ENCODE measurements at regions not wholly inside any gene's neighbourhood (a gene's known extent, or its start where the extent isn't known, plus 50 kb on each side); places are given as distances from the start of the nearest gene placed in this dataset.

DNA sequence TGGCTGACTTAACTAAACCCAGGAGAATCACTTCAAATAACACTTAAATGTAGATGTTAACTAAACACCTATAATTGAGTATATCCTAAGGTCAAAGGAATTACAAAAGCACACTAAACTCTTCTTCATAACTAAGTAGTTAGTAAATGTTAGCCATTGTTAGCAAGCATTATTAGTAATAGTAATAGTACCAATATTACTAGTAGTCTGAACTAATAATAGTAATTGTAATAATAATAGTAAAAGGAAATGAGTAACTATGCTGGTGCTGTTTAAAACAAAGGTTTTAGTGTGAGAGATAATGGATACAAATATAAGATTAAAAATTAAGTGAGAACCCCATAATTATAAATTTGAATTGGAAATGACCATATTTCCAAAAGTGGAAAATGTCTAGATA is 641.9 kb upstream of the RORB start:
- Histone ChIP-seq H3K9ac (no peak overlapping the region), H3K4me3 (no peak overlapping the region), H3K4me1 (no peaks in the 10 kb centered on the region), H4K20me1 (ENCODE audit: low read depth) (no peaks in the 10 kb centered on the region), H3K27me3 (no peaks in the 10 kb centered on the region), H3K9me3 (ENCODE audit: low read depth) (no peaks in the 10 kb centered on the region), H3F3A (ENCODE audit: low read depth) (no peaks in the 10 kb centered on the region), H3K36me3 (no peaks in the 10 kb centered on the region), H3K4me2 (no peak overlapping the region), H3K79me2 (ENCODE audit: low read depth) (no peaks in the 10 kb centered on the region), H2AFZ (replicated peaks) (no peak overlapping the region), H3K27ac (no peak overlapping the region)
- H3K27ac Mint-ChIP-seq: no peak overlapping the region
- no peak overlapping the region for H3K4me3 Mint-ChIP-seq
- no peaks in the 10 kb centered on the region for H3K4me1 Mint-ChIP-seq
- peaks cover 2% of the 10 kb centered on the region for H3K9me3 Mint-ChIP-seq
- H3K27me3 Mint-ChIP-seq (ENCODE audit: insufficient read depth, low read depth): no peaks in the 10 kb centered on the region
- TF ChIP-seq EZH2phosphoT487 (IDR thresholded peaks at IDR 0.05) (no peak), EZH2 (IDR thresholded peaks at IDR 0.05) (no peak), CTCF (IDR thresholded peaks at IDR 0.05) (no peak)
- no peaks in the 10 kb centered on the region for H3K36me3 Mint-ChIP-seq
- no peak for DNase-seq (ENCODE audit: low spot score)

DNA sequence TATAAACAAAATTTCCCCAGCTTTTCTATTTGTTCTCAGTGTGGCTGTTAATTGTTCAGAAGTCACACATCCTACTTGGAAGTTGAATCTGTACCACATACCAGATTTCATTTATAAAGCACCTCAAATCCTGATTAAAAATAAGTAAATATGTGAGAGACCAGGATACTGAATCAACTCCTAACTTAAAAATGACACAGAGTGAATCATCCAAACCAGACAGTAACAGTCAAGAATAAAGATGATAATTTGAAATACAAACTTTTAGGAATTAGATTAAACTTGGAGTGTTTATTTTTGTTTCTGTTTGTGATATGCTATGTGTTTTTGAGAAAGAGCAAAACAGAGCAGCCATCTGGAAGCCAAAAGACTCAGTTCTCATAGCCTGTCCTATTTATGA is 633.2 kb upstream of the RORB start:
- Mint-ChIP-seq H3K27ac (no peak overlapping the region), H3K36me3 (no peaks in the 10 kb centered on the region), H3K4me3 (no peak overlapping the region), H3K9me3 (no peaks in the 10 kb centered on the region), H3K4me1 (peaks cover 6% of the 10 kb centered on the region), H3K27me3 (ENCODE audit: insufficient read depth, low read depth) (peaks cover 3% of the 10 kb centered on the region)
- Histone ChIP-seq H3K9ac (no peak overlapping the region), H4K20me1 (ENCODE audit: low read depth) (no peaks in the 10 kb centered on the region), H3K4me3 (no peak overlapping the region), H3K4me2 (no peak overlapping the region), H3K27ac (no peak overlapping the region), H3F3A (ENCODE audit: low read depth) (no peaks in the 10 kb centered on the region), H2AFZ (replicated peaks) (no peak overlapping the region), H3K27me3 (no peaks in the 10 kb centered on the region), H3K9me3 (ENCODE audit: low read depth) (no peaks in the 10 kb centered on the region), H3K4me1 (peaks cover 2% of the 10 kb centered on the region), H3K79me2 (ENCODE audit: low read depth) (no peaks in the 10 kb centered on the region), H3K36me3 (no peaks in the 10 kb centered on the region)
- no peak for TF ChIP-seq CTCF (IDR thresholded peaks at IDR 0.05)
- TF ChIP-seq EZH2phosphoT487 (IDR thresholded peaks at IDR 0.05): no peak
- no peak for TF ChIP-seq EZH2 (IDR thresholded peaks at IDR 0.05)
- DNase-seq (ENCODE audit: low spot score): no peak

DNA sequence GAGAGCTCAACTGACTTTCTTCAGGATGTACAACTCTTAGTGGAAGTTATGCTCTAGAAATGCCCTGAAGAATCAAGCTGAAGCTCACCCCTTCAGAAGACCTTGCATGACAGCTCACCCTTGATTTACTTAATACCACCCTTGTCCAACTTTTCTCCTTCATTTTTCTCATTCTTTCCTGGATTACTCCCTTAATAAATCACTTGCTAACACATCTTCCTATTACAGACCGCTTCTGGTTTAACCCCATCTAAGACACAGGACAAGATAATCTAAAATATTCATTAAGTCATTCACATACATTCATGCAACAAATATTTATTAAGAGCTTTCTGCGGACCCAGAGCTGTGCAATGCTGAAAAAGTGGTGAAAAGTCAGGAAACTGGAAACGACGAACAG is 630.7 kb upstream of the RORB start:
- Mint-ChIP-seq H3K27me3 (ENCODE audit: insufficient read depth, low read depth) (no peaks in the 10 kb centered on the region), H3K9me3 (no peaks in the 10 kb centered on the region), H3K4me1 (peaks cover 21% of the 10 kb centered on the region), H3K36me3 (no peaks in the 10 kb centered on the region), H3K4me3 (no peak overlapping the region), H3K27ac (no peak overlapping the region)
- no peak overlapping the region for H3K9ac ChIP-seq
- no peaks in the 10 kb centered on the region for H4K20me1 ChIP-seq (ENCODE audit: low read depth)
- H3K4me1 ChIP-seq: peaks cover 13% of the 10 kb centered on the region
- no peaks in the 10 kb centered on the region for H3K79me2 ChIP-seq (ENCODE audit: low read depth)
- no peak for DNase-seq (ENCODE audit: low spot score)
- no peaks in the 10 kb centered on the region for H3K27me3 ChIP-seq
- H3K36me3 ChIP-seq: no peaks in the 10 kb centered on the region
- no peaks in the 10 kb centered on the region for H3F3A ChIP-seq (ENCODE audit: low read depth)
- TF ChIP-seq CTCF (IDR thresholded peaks at IDR 0.05) (no peak), EZH2 (IDR thresholded peaks at IDR 0.05) (no peak), EZH2phosphoT487 (IDR thresholded peaks at IDR 0.05) (no peak)
- H3K4me3 ChIP-seq: no peak overlapping the region
- no peaks in the 10 kb centered on the region for H3K9me3 ChIP-seq (ENCODE audit: low read depth)
- no peak overlapping the region for H3K27ac ChIP-seq
- no peak overlapping the region for H2AFZ ChIP-seq (replicated peaks)
- H3K4me2 ChIP-seq: no peak overlapping the region

DNA sequence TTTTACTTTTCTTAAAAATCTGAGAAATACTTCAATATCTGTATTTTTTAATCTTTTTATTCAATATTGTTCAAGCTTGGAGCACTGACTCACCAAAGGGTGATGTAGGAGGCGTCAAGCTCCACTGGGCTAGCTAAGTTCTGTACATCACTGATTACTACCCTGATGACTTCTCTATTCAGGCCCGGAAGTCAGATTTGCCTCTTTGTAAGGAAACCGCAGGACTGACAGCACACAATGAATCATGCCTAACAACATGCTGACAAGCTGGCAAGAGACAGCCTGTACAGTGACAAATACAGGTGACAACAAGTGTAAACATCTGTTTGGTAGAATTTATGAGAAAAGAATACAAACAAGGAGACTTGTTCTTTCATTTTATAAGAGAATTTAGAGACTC is 627.9 kb upstream of the RORB start:
- H4K20me1 ChIP-seq (ENCODE audit: low read depth): no peaks in the 10 kb centered on the region
- H3K79me2 ChIP-seq (ENCODE audit: low read depth): no peaks in the 10 kb centered on the region
- Mint-ChIP-seq H3K9me3 (no peaks in the 10 kb centered on the region), H3K4me1 (peaks cover 27% of the 10 kb centered on the region), H3K27ac (peak overlapping the region; percentile 46), H3K27me3 (ENCODE audit: insufficient read depth, low read depth) (no peaks in the 10 kb centered on the region), H3K4me3 (no peak overlapping the region), H3K36me3 (no peaks in the 10 kb centered on the region)
- H3F3A ChIP-seq (ENCODE audit: low read depth): no peaks in the 10 kb centered on the region
- H3K4me1 ChIP-seq: peaks cover 13% of the 10 kb centered on the region
- no peak for TF ChIP-seq CTCF (IDR thresholded peaks at IDR 0.05)
- no peak for TF ChIP-seq EZH2phosphoT487 (IDR thresholded peaks at IDR 0.05)
- TF ChIP-seq EZH2 (IDR thresholded peaks at IDR 0.05): no peak
- H2AFZ ChIP-seq (replicated peaks): no peak overlapping the region
- H3K36me3 ChIP-seq: no peaks in the 10 kb centered on the region
- no peak overlapping the region for H3K27ac ChIP-seq
- H3K4me3 ChIP-seq: no peak overlapping the region
- no peaks in the 10 kb centered on the region for H3K27me3 ChIP-seq
- peak overlapping the region; percentile 39 for H3K4me2 ChIP-seq
- H3K9me3 ChIP-seq (ENCODE audit: low read depth): no peaks in the 10 kb centered on the region
- peak; percentile 52 for DNase-seq (ENCODE audit: low spot score)
- H3K9ac ChIP-seq: no peak overlapping the region
